ENCODE measurements at regions not wholly inside any gene's neighbourhood (a gene's known extent, or its start where the extent isn't known, plus 50 kb on each side); places are given as distances from the start of the nearest gene placed in this dataset.
A peak's percentile ranks its signal among the peaks of the same experiment; 100 is the strongest.

DNA sequence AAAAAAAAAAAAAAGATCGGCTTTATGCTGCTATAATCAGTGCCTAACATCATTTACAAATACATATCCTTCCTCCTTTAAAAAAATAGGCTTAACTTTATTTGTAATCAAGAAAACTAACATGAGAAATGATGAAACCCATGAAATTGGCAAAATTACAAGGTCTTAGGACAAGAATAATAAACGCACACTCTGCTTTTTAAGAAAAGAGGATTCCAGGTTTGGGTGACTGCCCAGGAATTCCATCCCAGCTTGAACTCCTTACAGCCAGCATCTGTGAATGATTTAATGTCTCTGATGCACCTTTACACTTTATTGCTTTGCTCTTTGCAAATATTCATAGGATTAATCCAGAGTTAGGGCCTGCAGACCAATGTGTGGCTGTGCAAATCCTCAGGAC lies 196.0 kb downstream of the CBLN1 start:
- H3K27ac ChIP-seq, result no peak overlapping the region
- no peaks in the 10 kb centered on the region for H3K27me3 ChIP-seq
- no peak overlapping the region for H3K4me3 ChIP-seq
- intact Hi-C loops (cut with DNase I), result no loop called here
- TF ChIP-seq POLR2A (IDR thresholded peaks at IDR 0.05) (no peak), EP300 (IDR thresholded peaks at IDR 0.05) (no peak), CTCF (IDR thresholded peaks at IDR 0.05) (no peak)
- 11 to 20% (median 16%) methylated on average over 2 of the region's 2 CpGs for WGBS, 3 donors
- peak in 1 of 5 donors; percentile 12 for DNase-seq
- H3K36me3 ChIP-seq, result no peaks in the 10 kb centered on the region
- peaks cover 2% of the 10 kb centered on the region for H3K4me1 ChIP-seq (ENCODE audit: insufficient read depth)
- no peaks in the 10 kb centered on the region for H3K9me3 ChIP-seq

- intact Hi-C loops (cut with DNase I), result no loop called here
- H3K9me3 ChIP-seq, result no peaks in the 10 kb centered on the region
- no peak for DNase-seq
- peaks cover 2% of the 10 kb centered on the region for H3K4me1 ChIP-seq (ENCODE audit: insufficient read depth)
- no peak overlapping the region for H3K27ac ChIP-seq
- TF ChIP-seq CTCF (IDR thresholded peaks at IDR 0.05), result no peak
- no peak for TF ChIP-seq EP300 (IDR thresholded peaks at IDR 0.05)
- no peak for TF ChIP-seq POLR2A (IDR thresholded peaks at IDR 0.05)
- H3K27me3 ChIP-seq, result no peaks in the 10 kb centered on the region
- H3K36me3 ChIP-seq, result no peaks in the 10 kb centered on the region
- H3K4me3 ChIP-seq, result no peak overlapping the region
Observed at GRCh38 chr16:49084628-49085390, 196.8 kb downstream of the CBLN1 start.

GRCh38 chr16:49081554-49081953 lies 200.1 kb downstream of the CBLN1 start:
- no peaks in the 10 kb centered on the region for H3K9me3 ChIP-seq
- 66 to 77% (median 67%) methylated on average over 3 of the region's 3 CpGs for WGBS, 3 donors
- intact Hi-C loops (cut with DNase I), result no loop called here

DNA sequence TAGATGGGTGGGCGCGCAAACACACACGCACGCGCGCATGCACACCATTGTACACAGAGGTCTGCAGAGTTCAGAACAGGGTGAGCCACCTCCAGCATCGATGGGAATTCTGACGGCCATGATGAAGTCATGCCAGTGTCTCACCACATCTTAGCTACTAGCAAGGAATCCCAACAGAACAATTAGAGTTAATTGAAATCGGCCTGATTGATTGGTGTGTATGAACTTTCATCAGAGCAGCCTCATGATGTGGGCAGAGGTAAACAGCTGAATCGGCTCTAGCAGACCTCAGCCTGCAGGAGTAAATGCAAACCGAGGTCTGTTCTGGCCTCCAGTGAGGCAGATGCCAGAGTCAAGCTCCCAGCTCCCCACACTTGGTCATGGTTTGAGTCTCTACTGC lies 200.6 kb downstream of the CBLN1 start:
- no peak overlapping the region for H3K4me3 ChIP-seq
- 90 to 92% (median 92%) methylated on average over 11 of the region's 11 CpGs for WGBS, 3 donors
- no peaks in the 10 kb centered on the region for H3K27me3 ChIP-seq
- H3K27ac ChIP-seq, result no peak overlapping the region
- no peak for DNase-seq
- H3K36me3 ChIP-seq, result no peaks in the 10 kb centered on the region
- intact Hi-C loops (cut with DNase I), result no loop called here
- TF ChIP-seq POLR2A (IDR thresholded peaks at IDR 0.05) (no peak), EP300 (IDR thresholded peaks at IDR 0.05) (no peak), CTCF (IDR thresholded peaks at IDR 0.05) (no peak)
- no peaks in the 10 kb centered on the region for H3K9me3 ChIP-seq
- peaks cover 2% of the 10 kb centered on the region for H3K4me1 ChIP-seq (ENCODE audit: insufficient read depth)

More at GRCh38 chr16:49081554-49081953, 200.1 kb downstream of the CBLN1 start:
- H3K4me1 ChIP-seq (ENCODE audit: insufficient read depth), result peaks cover 2% of the 10 kb centered on the region
- H3K27ac ChIP-seq, result no peak overlapping the region
- no peak for TF ChIP-seq EP300 (IDR thresholded peaks at IDR 0.05)
- TF ChIP-seq POLR2A (IDR thresholded peaks at IDR 0.05), result no peak
- no peak for TF ChIP-seq CTCF (IDR thresholded peaks at IDR 0.05)
- no peaks in the 10 kb centered on the region for H3K27me3 ChIP-seq
- no peak overlapping the region for H3K4me3 ChIP-seq
- no peak for DNase-seq
- no peaks in the 10 kb centered on the region for H3K36me3 ChIP-seq

Measured in ovary (tissue), 7 donors.